Activated T-cell treated with anti-CD3 and anti-CD28 coated beads, Interleukin-2, amount 50 U/mL, for 4 hours (primary cell): ENCODE measurements at regions not wholly inside any gene's neighbourhood (a gene's known extent, or its start where the extent isn't known, plus 50 kb on each side); places are given as distances from the start of the nearest gene placed in this dataset.
A peak's percentile ranks its signal among the peaks of the same experiment; 100 is the strongest.
"Not testable (repeated sequence)": the region's sequence is repeated elsewhere in the genome, so short reads cannot be mapped to it uniquely, and the experiment has no call there.

Experiments used
- ATAC-seq, 2 donors: fragments of 200-7000 bp; cut with Tn5 transposase; one replicate each; pipeline ENCODE4 v1.10.0; 2021
- DNase-seq: peaks from one replicate; pipeline ENCODE4 v3.0.0-alpha.2; 2020
- H3K27me3 Mint-ChIP-seq: one replicate; pipeline ENCODE4 v1.8.0; 2021; ENCODE audit warnings: low read depth, mixed read lengths
- H3K36me3 Mint-ChIP-seq: one replicate; pipeline ENCODE4 v1.8.0; 2022; ENCODE audit warnings: mixed read lengths; ENCODE audit not compliant: insufficient read depth
- H3K4me1 Mint-ChIP-seq: one replicate; pipeline ENCODE4 v1.8.0; 2021; ENCODE audit warnings: low read depth, mixed read lengths
- H3K4me3 Mint-ChIP-seq: one replicate; pipeline ENCODE4 v1.8.0; 2021; ENCODE audit warnings: mild to moderate bottlenecking, moderate library complexity, mixed read lengths
- H3K9me3 Mint-ChIP-seq: one replicate; pipeline ENCODE4 v1.8.0; 2021; ENCODE audit warnings: mixed read lengths

DNA sequence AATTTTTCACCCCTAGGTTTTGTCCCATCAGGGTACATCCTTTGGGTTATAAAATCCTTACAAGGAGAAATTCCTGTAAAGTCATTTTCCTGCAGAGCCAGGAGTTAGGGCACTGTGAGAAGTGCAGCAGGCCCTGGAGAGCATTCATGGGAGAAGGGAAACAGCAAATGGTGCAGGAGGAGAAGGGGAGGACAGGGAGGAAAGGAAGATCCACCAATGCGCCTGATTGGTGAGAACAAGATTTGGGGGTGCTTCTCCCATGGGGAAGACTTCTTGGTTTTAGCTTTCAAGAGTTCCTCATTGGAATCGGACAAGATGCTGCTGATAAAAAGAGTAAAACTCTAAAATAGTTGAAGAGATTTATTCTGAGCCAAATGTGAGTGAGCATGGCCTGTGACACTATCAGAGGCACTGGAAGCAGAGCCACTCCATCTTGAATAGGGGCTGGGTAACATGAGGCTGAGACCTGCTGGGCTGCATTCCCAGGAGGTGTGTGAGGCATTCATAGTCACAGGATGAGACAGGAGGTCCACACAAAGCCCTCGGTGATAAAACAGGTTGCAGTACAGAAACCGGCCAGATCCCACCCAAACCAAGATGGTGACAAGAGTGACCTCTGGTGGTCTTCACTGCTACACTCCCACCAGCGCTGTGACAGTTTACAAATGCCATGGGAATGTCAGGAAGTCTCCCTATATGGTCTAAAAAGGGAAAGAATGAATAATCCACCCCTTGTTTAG lies 305.5 kb upstream of the USP9Y start:
- ATAC-seq, H3K36me3 Mint-ChIP-seq, H3K4me1 Mint-ChIP-seq, H3K4me3 Mint-ChIP-seq, H3K27me3 Mint-ChIP-seq, DNase-seq, H3K9me3 Mint-ChIP-seq: not testable (repeated sequence)

DNA sequence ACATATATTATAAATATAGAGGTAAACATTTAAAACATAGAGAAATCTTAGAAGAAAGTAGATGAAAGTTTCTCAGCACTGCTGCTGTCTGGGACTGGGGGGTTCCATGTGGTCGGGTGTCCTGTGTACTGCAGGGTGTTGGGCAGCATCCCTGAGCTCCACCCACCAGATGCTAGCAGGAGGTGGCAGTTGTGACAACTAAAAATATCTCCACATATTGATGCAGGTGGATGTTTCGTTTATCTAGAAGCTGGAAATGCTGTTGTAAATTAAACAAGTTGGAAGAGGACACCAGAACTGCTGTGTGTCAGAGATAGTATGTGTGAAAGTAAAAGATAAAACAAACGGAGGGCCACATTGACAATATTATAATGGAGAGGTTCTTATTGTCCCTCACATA lies 297.1 kb upstream of the USP9Y start:
- H3K27me3 Mint-ChIP-seq, result no peaks in the 10 kb centered on the region
- H3K9me3 Mint-ChIP-seq, result no peaks in the 10 kb centered on the region
- no peak overlapping the region for H3K4me3 Mint-ChIP-seq
- ATAC-seq (no peak), DNase-seq (no peak)
- H3K4me1 Mint-ChIP-seq, result no peaks in the 10 kb centered on the region
- no peaks in the 10 kb centered on the region for H3K36me3 Mint-ChIP-seq

DNA sequence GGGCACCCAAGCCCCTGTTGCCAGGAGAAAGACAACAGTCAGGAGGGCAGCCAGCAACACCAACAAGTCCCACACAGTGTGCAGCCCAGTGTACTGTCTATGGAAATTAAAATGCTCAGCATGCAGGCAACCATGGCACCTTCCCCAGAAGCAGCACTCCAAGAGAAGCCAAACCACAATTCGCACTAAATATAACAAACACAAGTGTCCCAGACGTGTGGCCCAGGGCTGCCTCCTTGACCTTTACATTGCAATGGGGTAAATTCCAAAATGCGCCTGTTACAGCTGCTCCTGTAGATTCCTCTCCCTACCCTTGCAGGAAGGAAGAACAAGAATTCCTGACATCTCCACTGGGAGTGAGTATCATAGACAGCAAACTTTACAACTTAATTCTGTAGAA lies 292.8 kb upstream of the USP9Y start:
- no peaks in the 10 kb centered on the region for H3K27me3 Mint-ChIP-seq
- ATAC-seq (no peak), DNase-seq (no peak)
- H3K36me3 Mint-ChIP-seq, result no peaks in the 10 kb centered on the region
- peaks cover 10% of the 10 kb centered on the region for H3K4me1 Mint-ChIP-seq
- H3K4me3 Mint-ChIP-seq, result no peak overlapping the region
- H3K9me3 Mint-ChIP-seq, result no peaks in the 10 kb centered on the region

DNA sequence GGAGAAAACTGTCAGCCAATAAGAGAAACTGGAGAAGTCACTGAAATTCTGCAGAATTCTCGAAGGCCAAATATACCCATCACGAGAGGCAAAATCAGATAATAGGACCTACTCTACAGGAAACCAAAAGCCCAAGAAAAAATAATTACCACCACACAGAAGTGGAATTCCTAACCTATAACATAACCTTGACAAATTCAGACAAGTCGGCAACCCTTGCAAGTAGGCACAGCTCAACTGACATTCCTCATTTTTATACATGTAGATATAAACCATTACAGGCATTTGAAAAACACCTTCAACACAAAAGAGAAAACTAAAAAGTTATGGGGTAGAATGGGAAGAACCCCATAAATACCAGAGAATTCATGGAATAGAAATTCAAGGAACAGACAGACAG lies 290.3 kb upstream of the USP9Y start:
- H3K36me3 Mint-ChIP-seq, result no peaks in the 10 kb centered on the region
- no peak overlapping the region for H3K4me3 Mint-ChIP-seq
- no peaks in the 10 kb centered on the region for H3K9me3 Mint-ChIP-seq
- ATAC-seq, result no peak
- peaks cover 10% of the 10 kb centered on the region for H3K4me1 Mint-ChIP-seq
- no peak for DNase-seq
- H3K27me3 Mint-ChIP-seq, result no peaks in the 10 kb centered on the region

DNA sequence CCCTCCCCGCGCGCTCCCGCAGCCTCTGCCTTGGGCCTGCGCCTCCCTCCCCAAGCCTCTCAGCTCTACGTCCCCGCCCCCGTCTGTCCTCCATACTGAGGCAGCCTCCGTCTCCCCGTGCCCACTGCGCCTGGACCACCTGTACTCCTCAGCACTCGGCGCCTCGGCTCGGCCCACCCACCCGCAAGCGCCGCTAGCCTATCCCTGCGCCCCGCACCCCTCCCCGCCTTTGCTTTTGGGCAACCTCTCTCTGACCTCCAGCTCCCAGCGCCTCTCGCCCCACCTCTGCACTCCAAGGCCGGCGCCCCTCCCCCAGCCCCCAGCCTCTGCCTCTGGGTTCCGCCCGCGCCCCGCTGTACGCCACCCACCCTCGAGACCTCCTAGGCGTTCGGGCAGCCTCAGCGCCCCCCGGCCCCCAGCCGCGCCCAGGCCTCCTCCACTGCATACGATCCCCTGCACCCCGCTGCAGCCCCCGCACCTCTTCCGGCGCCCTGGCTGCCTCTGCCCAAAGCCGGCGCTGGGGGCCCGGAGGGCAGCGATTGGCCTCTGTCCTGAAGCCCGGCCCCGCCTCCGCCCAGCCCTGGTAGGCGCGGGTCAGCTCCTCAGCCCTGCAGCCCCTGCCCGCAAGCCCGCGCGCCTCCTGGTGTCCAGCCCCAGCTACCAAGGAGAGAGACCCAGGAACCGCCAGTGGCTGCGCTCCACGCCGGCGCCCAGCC lies 279.8 kb upstream of the USP9Y start:
- Mint-ChIP-seq H3K4me1 (no peaks in the 10 kb centered on the region), H3K36me3 (no peaks in the 10 kb centered on the region), H3K9me3 (no peaks in the 10 kb centered on the region), H3K27me3 (peaks cover 11% of the 10 kb centered on the region), H3K4me3 (peak overlapping the region; percentile 16)
- ATAC-seq (peak in 1 of 2 donors; percentile 34), DNase-seq (no peak)

DNA sequence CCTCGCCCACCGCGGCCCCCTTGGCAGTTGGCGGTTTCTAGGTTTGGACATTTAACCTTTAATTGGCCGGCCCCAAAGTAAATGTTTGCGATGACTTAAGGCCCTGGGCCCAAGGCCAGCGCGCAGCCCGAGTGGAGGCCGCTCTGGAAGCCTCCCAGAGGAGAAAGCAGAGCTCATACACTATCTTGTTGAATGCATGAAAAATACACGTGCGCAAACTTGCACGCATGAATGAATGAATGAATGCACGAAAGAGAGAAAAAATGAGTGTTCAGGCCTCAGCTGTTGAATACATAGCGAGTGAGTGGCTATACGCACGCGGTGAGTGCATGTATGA lies 279.3 kb upstream of the USP9Y start:
- Mint-ChIP-seq H3K4me3 (no peak overlapping the region), H3K4me1 (no peaks in the 10 kb centered on the region), H3K9me3 (no peaks in the 10 kb centered on the region), H3K27me3 (peaks cover 11% of the 10 kb centered on the region), H3K36me3 (no peaks in the 10 kb centered on the region)
- no peak for DNase-seq
- no peak for ATAC-seq

DNA sequence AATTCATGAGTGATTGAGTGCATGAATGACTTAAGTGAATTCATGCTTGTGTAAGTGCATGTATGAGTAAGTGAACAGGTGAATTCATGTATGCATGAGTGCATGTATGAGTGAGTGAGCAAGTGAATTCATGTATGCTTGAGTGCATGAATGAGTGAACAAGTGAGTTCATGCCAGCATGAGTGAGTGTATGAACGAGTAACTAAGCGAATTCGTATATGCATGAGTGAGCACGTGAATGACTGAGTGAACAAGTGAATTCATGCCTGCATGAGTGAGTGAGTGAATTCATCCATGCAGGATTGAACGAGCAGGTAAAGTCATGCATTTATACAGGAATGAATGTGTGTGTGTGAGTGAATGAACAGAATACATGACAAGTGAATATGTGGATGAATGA lies 278.5 kb upstream of the USP9Y start:
- no peaks in the 10 kb centered on the region for H3K36me3 Mint-ChIP-seq
- ATAC-seq (no peak), DNase-seq (no peak)
- H3K4me1 Mint-ChIP-seq, result no peaks in the 10 kb centered on the region
- peaks cover 11% of the 10 kb centered on the region for H3K27me3 Mint-ChIP-seq
- H3K4me3 Mint-ChIP-seq, result no peak overlapping the region
- H3K9me3 Mint-ChIP-seq, result no peaks in the 10 kb centered on the region

DNA sequence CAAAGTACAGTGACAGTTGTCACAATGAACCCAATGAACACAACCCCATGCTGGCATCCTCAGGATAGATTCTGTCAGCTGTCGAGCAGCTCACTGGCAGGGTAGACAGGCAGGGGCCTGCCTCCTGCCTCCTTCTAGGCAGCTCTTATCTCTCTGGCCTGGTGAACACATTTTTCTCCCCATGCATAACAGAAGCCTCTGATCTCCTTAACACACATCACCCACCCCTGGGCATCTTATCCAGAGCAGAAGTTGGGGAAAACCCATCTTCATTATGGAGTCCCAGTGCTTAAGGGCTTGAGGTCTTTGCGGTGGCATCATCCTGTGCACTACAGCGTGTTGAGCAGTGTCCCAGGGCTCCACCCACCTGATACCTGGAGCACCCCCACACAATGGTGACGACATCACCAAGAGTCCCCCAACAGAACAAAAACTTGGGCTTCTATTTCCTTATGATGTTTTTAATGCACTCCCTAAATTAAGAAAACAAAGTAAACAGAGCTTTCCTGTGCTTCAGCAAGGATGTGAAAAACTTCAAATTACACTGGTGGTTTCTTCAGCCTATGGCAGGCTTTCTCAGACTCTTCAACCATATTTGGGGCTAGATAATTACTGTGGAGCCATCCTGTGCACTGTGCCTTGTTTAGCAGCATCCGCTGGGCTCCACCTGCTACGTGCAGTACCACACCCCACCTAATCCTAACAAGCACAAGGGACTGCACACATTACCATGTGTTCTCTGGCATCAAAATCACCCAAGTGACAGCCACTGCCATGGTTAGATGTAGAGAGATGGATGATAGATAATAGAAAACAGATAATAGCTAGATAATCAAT lies 277.4 kb upstream of the USP9Y start:
- no peak for ATAC-seq
- H3K27me3 Mint-ChIP-seq, result peaks cover 11% of the 10 kb centered on the region
- DNase-seq, result no peak
- no peaks in the 10 kb centered on the region for H3K36me3 Mint-ChIP-seq
- H3K4me3 Mint-ChIP-seq, result no peak overlapping the region
- H3K4me1 Mint-ChIP-seq, result no peaks in the 10 kb centered on the region
- H3K9me3 Mint-ChIP-seq, result no peaks in the 10 kb centered on the region

DNA sequence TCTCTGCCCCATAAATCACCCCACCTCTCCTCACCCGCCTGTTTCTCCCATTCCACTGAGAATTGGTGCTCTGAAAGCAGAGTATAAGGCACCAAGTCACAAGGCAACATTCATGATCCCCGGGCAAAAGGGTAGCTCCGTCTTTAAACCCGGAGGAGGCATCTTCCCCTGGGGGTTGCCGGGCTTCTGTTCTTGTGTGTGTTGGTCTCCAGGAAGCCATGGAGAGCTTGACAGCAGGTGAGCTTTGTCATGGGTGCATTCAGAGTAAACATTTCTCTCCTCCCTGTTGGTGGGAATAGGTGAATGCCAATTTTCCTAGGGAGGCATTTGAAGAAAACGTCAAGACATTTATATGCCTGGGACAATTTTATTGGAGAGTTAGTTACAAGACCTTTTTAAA lies 275.5 kb upstream of the USP9Y start:
- peaks cover 11% of the 10 kb centered on the region for H3K27me3 Mint-ChIP-seq
- ATAC-seq, result no peak

DNA sequence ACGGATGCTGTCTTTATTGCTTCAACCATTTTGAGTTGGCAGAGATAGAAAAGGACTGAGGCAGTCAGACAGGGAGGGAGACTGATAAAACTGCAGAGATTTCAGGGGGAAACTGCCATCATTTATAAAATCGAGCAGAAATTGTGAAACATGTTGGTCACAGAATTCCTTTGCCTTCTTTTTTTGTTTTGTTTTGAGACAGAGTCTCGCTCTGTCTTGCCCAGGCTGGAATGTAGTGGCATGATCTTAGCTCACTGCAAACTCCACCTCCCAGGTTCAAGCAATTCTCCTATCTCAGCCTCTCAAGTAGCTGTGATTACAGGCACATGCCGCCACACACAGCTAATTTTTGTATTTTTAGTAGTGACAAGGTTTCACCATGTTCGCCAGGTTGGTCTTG lies 273.7 kb upstream of the USP9Y start:
- H3K4me1 Mint-ChIP-seq, result no peaks in the 10 kb centered on the region

More for the DNA sequence above, 275.5 kb upstream of the USP9Y start:
- Mint-ChIP-seq H3K4me3 (no peak overlapping the region), H3K9me3 (no peaks in the 10 kb centered on the region), H3K36me3 (no peaks in the 10 kb centered on the region), H3K4me1 (no peaks in the 10 kb centered on the region)
- no peak for DNase-seq

DNA sequence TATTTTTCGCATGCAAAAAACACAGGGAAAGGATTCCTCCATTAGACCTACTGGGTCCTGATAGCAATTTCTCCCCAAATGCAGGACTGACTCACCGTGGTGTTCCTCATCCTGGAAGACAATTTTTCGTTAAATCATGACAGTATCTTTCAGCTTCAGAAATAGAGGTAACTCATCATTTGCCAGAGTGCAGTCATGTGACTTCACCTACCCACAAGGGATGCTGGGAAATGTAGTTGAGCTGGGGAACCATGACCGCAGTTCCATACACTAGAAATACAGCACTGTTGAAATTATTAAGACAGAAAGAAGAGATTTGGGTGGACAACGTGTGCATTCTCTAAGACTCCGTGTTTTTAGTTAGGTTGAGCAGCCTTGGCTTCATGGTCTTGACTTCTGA lies 269.5 kb upstream of the USP9Y start:
- Mint-ChIP-seq H3K4me1 (no peaks in the 10 kb centered on the region), H3K4me3 (no peak overlapping the region), H3K36me3 (no peaks in the 10 kb centered on the region), H3K9me3 (no peaks in the 10 kb centered on the region), H3K27me3 (no peaks in the 10 kb centered on the region)
- DNase-seq (no peak), ATAC-seq (no peak)

More for the DNA sequence above, 273.7 kb upstream of the USP9Y start:
- peaks cover 4% of the 10 kb centered on the region for H3K27me3 Mint-ChIP-seq
- no peak for DNase-seq
- no peak for ATAC-seq
- no peak overlapping the region for H3K4me3 Mint-ChIP-seq
- no peaks in the 10 kb centered on the region for H3K36me3 Mint-ChIP-seq
- no peaks in the 10 kb centered on the region for H3K9me3 Mint-ChIP-seq

DNA sequence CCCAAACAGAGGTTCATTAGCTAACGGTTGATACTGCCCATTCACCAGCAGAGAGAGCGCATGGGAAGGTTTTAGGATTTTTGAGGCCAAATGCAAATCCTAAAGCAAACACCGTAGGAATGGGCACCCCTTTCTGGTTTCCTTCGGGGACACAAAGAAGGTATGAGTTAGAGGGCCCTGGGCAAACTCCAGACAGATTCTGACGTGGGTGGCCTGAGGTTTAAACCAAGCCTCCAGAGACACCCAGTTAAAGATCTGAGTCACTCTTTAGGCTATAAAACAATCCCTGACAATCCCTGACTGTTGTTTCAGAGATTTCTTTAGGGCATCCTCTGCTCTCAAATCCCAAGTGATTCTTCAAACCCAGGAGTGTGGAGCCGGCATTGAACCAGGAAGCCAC lies 262.2 kb upstream of the USP9Y start:
- not testable (repeated sequence) for H3K27me3 Mint-ChIP-seq, ATAC-seq, H3K4me3 Mint-ChIP-seq, H3K9me3 Mint-ChIP-seq, H3K4me1 Mint-ChIP-seq, DNase-seq, H3K36me3 Mint-ChIP-seq

DNA sequence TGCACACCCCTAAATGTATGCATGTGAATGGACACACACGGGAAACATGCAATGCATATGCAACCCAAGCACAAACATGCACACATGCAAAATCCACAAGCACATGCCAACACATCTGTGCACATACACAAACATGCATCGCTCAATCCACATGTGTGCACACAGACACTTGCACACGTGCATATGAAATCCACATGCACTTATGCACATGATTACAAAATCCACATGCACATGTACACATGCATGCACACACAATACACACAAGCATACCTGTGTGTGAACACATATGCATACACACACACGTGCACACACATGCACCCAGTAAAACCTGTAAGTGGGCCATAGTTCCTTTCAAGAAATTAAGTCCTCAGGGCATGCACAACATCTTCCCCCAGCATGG lies 256.8 kb upstream of the USP9Y start:
- Mint-ChIP-seq H3K4me3 (no peak overlapping the region), H3K36me3 (no peaks in the 10 kb centered on the region), H3K9me3 (peaks cover 6% of the 10 kb centered on the region), H3K27me3 (no peaks in the 10 kb centered on the region), H3K4me1 (no peaks in the 10 kb centered on the region)
- DNase-seq (no peak), ATAC-seq (no peak)

DNA sequence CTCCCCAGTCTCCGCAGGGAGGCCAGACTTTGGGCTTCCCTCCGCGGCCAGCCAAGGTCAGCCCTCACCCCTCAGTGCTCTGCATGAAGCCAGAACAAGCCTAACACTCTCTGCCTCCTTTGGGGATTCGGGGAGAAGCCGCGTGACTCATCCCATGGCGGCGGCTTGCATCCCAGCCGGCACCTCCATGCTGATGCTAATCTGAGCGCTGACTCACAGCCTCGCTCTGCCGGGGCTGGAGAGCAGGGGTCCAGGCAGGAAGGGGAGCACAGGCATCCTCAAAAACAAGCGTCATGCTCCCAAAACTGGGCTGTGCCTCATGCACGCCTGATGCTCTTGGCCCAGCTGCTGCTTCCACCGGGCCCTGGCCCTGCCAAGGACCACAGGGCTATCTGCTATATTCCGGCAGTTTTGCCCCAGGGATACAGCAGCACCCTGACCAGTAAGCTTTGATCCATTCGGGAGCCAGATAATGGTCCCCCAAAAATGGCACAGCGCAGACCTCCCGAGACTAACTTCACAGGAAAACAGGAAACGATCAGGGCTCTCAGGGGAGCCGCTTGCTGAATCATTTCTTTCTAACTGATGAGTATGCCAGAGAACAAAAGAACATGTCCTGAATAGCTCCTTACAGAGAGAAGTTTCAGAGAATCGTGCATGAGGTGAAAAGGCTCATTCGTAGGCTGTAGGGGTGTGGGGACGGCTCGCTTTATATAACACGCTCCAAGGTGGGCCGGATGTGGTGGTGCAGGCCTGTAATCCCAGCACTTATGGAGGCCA lies 254.4 kb upstream of the USP9Y start:
- H3K36me3 Mint-ChIP-seq, DNase-seq: not testable (repeated sequence)

More for the DNA sequence above, 254.4 kb upstream of the USP9Y start:
- not testable (repeated sequence) for H3K27me3 Mint-ChIP-seq, H3K9me3 Mint-ChIP-seq, H3K4me3 Mint-ChIP-seq, ATAC-seq, H3K4me1 Mint-ChIP-seq
